Activated CD4-positive, alpha-beta memory T cell treated with anti-CD3 and anti-CD28 coated beads, Interleukin-2, amount 10 ng/mL, durations not matched to agents 7 days and 5 days (primary cell): ENCODE measurements at regions not wholly inside any gene's neighbourhood (a gene's known extent, or its start where the extent isn't known, plus 50 kb on each side); places are given as distances from the start of the nearest gene placed in this dataset.

Source experiments
- CTCF ChIA-PET: fragments of 350-600 bp; sonication (Branson Sonifier 250); formaldehyde crosslinking; loops from one replicate; lab custom pipeline; 2021; ENCODE audit warnings: antibody characterized with exemption, inconsistent platforms; lab: Charles Lee
- POLR2A ChIA-PET: fragments of 350-600 bp; sonication (Branson Sonifier 250); formaldehyde crosslinking; loops from one replicate; lab custom pipeline; 2021; ENCODE audit warnings: antibody characterized with exemption; lab: Charles Lee
- DNase-seq: peaks from one replicate; pipeline ENCODE4 v3.0.0-alpha.2; 2020
- H3K27ac Mint-ChIP-seq: one replicate; pipeline ENCODE4 v1.8.0; 2021; ENCODE audit warnings: mild to moderate bottlenecking, mixed read lengths
- H3K27me3 Mint-ChIP-seq: one replicate; pipeline ENCODE4 v1.8.0; 2021; ENCODE audit warnings: mixed read lengths
- H3K36me3 Mint-ChIP-seq: one replicate; pipeline ENCODE4 v1.8.0; 2021; ENCODE audit warnings: low read depth, mixed read lengths
- H3K4me1 Mint-ChIP-seq: one replicate; pipeline ENCODE4 v1.8.0; 2021; ENCODE audit warnings: mixed read lengths
- H3K4me3 Mint-ChIP-seq: one replicate; pipeline ENCODE4 v1.8.0; 2021; ENCODE audit warnings: mild to moderate bottlenecking, mixed read lengths
- H3K9me3 Mint-ChIP-seq: one replicate; pipeline ENCODE4 v1.8.0; 2021; ENCODE audit warnings: mixed read lengths

DNA sequence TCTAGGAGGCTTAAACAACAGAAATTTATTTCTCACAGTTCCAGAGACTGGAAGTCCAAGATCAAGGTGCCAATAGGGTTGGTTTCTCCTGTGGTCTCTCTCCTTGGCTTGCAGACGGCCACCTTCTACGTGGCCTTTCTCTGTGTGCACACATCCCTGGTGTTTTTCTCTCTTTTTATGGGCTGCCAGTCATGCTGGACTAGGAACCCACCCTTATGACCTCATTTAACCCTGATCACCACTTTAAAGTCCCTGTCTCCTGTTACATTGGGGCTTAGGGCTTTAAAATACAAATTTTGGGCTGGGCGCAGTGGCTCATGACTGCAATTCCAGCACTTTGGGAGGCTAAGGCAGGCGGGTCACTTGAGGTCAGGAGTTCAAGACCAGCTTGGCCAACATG, 157.1 kb downstream of the TLE1 start:
- peaks cover 3% of the 10 kb centered on the region for H3K9me3 Mint-ChIP-seq
- CTCF ChIA-PET: no interaction called here
- H3K4me3 Mint-ChIP-seq: no peak overlapping the region
- H3K4me1 Mint-ChIP-seq: no peaks in the 10 kb centered on the region
- H3K27ac Mint-ChIP-seq: no peak overlapping the region
- H3K27me3 Mint-ChIP-seq: no peaks in the 10 kb centered on the region
- no peaks in the 10 kb centered on the region for H3K36me3 Mint-ChIP-seq
- DNase-seq: no peak
- POLR2A ChIA-PET: no interaction called here

- Mint-ChIP-seq H3K27ac (no peak overlapping the region), H3K36me3 (no peaks in the 10 kb centered on the region), H3K4me3 (no peak overlapping the region), H3K4me1 (no peaks in the 10 kb centered on the region), H3K27me3 (no peaks in the 10 kb centered on the region), H3K9me3 (peaks cover 6% of the 10 kb centered on the region)
- CTCF ChIA-PET: no interaction called here
- DNase-seq: no peak
- POLR2A ChIA-PET: no interaction called here
Measured at GRCh38 chr9:81531511-81531910, 157.8 kb downstream of the TLE1 start.

DNA sequence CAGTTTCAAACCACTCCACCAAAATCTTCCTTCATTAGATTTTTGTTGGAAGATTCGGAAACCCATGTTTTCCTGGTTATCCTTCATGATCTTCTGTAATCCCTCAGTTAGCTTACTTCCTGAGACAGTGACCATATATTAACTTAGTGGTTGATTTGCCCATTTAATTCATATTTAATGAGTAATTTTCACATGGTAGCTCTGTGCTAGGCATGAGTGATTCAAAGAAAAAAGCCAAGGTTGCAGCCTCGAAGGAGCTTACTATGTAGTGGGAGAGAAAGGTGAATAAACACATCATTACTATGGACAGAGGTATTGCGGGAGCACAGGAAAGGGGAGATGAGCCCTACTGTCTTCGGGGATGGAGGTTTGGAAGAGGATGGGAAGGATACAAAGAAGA, 158.5 kb downstream of the TLE1 start:
- no peaks in the 10 kb centered on the region for H3K27me3 Mint-ChIP-seq
- CTCF ChIA-PET: no interaction called here
- POLR2A ChIA-PET: no interaction called here
- H3K9me3 Mint-ChIP-seq: peaks cover 8% of the 10 kb centered on the region
- no peaks in the 10 kb centered on the region for H3K36me3 Mint-ChIP-seq
- no peak overlapping the region for H3K4me3 Mint-ChIP-seq
- no peaks in the 10 kb centered on the region for H3K4me1 Mint-ChIP-seq
- no peak overlapping the region for H3K27ac Mint-ChIP-seq
- DNase-seq: no peak

GRCh38 chr9:81530310-81530810, 159.0 kb downstream of the TLE1 start:
- Mint-ChIP-seq H3K27ac (no peak overlapping the region), H3K9me3 (peaks cover 8% of the 10 kb centered on the region), H3K27me3 (no peaks in the 10 kb centered on the region), H3K4me1 (no peaks in the 10 kb centered on the region), H3K36me3 (no peaks in the 10 kb centered on the region), H3K4me3 (no peak overlapping the region)
- DNase-seq: no peak
- POLR2A ChIA-PET: no interaction called here
- CTCF ChIA-PET: no interaction called here

GRCh38 chr9:81529556-81530193, 159.7 kb downstream of the TLE1 start:
- no peak overlapping the region for H3K4me3 Mint-ChIP-seq
- no peaks in the 10 kb centered on the region for H3K4me1 Mint-ChIP-seq
- ChIA-PET POLR2A (no interaction called here), CTCF (no interaction called here)
- H3K27ac Mint-ChIP-seq: no peak overlapping the region
- no peaks in the 10 kb centered on the region for H3K27me3 Mint-ChIP-seq
- H3K9me3 Mint-ChIP-seq: peaks cover 8% of the 10 kb centered on the region
- no peak for DNase-seq
- no peaks in the 10 kb centered on the region for H3K36me3 Mint-ChIP-seq

DNA sequence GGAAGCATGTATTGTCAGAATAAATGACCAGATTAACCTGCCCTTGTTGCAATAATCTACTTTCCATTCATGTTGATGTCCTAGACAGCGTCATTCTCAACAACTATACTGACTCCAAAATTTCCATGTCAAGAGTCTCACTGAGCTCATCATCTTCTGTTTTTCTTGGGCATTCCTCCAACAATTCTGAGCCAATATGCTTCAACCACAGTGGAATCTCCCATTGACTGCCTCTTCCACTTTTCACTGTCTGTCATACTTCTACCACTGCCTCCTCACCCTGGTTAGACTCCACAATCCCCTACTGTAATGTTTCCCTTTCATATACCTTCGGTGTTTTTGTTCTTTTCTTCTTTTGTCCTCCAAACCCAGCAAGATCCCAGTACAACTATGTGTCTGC, 162.8 kb downstream of the TLE1 start:
- Mint-ChIP-seq H3K27me3 (no peaks in the 10 kb centered on the region), H3K4me3 (no peak overlapping the region), H3K9me3 (peaks cover 8% of the 10 kb centered on the region), H3K4me1 (no peaks in the 10 kb centered on the region), H3K27ac (no peak overlapping the region), H3K36me3 (no peaks in the 10 kb centered on the region)
- ChIA-PET CTCF (no interaction called here), POLR2A (no interaction called here)
- no peak for DNase-seq

DNA sequence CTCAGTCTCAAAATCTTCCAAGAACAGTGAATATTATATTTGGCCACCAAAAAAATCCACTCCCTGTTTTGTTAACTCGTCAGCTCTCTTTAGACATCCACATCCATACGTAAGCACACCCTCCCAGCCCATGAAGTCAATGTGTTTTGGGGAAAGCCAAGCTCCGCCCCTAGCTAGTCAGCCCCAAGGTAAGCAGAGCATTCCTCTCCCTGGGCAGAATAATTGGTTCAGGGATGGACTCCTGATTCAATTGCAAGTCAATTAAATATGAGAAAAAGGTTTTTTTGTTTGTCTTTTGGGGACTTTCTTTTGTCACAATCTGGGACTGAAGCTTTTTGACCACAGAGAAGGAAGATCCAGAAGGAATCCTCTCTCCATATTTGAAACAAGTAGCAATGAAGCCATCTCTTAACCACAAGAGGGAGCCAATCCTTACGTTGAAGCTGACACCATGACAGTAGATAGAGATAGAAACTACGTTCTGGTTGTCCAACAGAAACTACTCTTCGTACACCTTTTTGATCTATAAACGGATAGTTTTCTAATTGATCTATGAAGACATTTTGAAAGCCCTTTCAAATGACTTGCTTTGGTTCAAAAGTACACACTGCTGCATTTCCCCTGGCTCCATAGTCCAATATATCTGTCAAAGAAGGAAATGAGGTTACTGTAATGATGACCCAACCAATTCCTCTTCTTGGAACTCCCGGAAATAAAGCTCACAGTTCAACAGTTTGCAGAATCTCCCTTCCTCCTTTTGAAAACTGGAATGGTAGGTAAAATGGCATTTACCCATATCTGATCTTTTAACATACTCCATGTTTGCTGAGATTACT, 166.4 kb downstream of the TLE1 start:
- H3K4me3 Mint-ChIP-seq: no peak overlapping the region
- ChIA-PET POLR2A (no interaction called here), CTCF (no interaction called here)
- H3K36me3 Mint-ChIP-seq: no peaks in the 10 kb centered on the region
- peaks cover 5% of the 10 kb centered on the region for H3K9me3 Mint-ChIP-seq
- no peaks in the 10 kb centered on the region for H3K27me3 Mint-ChIP-seq
- no peak for DNase-seq
- H3K27ac Mint-ChIP-seq: no peak overlapping the region
- H3K4me1 Mint-ChIP-seq: no peaks in the 10 kb centered on the region

DNA sequence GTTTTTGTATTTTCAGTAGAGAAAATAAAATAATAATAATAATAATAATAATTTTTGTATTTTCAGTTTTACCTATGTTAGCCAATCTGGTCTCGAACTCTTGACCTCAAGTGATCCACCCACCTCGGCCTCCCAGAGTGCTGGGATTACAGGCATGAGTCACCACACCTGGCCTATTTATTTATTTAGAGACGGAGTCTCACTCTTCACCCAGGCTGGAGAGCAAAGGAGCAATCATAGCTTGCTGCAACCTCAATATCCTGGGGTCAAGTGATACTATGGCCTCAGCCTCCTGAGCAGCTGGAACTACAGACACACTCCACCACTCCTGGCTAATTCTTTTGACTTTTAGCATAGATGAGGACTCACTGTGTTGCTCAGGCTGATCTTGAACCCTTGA, 167.5 kb downstream of the TLE1 start:
- CTCF ChIA-PET: no interaction called here
- DNase-seq: no peak
- Mint-ChIP-seq H3K27me3 (no peaks in the 10 kb centered on the region), H3K4me1 (no peaks in the 10 kb centered on the region), H3K27ac (no peak overlapping the region), H3K4me3 (no peak overlapping the region), H3K9me3 (peaks cover 5% of the 10 kb centered on the region), H3K36me3 (no peaks in the 10 kb centered on the region)
- POLR2A ChIA-PET: no interaction called here

DNA sequence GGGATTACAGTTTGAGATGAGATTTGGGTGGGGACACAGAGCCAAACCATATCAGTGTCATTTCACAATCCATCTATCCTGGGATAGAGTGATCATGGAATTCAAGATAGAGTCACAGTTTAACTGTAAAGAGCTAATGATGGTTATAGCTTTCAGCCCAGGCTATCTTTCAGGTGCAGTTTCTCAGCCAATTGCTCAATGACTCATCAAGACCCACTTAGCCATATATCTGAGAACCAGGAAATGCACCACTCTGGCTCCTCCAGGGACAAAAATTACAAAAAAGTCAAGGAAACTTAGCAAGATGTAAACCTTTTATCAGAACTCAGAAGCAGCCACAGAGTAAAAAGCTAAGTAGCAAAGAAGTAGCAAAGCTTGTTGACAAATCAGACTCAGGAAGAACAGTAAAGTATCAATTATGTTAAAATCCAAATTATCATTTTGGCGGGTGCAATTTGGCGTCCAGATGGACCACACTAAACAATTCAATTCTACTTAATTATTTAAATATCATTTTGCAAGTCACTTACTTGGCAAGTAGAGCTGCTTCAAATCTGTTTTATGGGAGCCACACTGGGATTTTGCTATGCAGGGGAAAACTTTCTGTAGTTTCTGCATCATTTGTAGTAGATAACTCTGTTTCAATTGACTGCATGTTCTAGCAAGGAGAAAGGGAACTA, 169.4 kb downstream of the TLE1 start:
- Mint-ChIP-seq H3K4me1 (no peaks in the 10 kb centered on the region), H3K9me3 (peaks cover 3% of the 10 kb centered on the region), H3K27me3 (no peaks in the 10 kb centered on the region), H3K36me3 (no peaks in the 10 kb centered on the region), H3K4me3 (no peak overlapping the region), H3K27ac (no peak overlapping the region)
- ChIA-PET CTCF (no interaction called here), POLR2A (no interaction called here)
- DNase-seq: no peak

GRCh38 chr9:81517954-81518353, 171.4 kb downstream of the TLE1 start:
- ChIA-PET POLR2A (no interaction called here), CTCF (interaction anchor here (0.5 kb wide), 1 partner anchor 587 kb away, joined by 3 read pairs; no protein-coding TSS in a partner anchor)
- H3K36me3 Mint-ChIP-seq: no peaks in the 10 kb centered on the region
- no peaks in the 10 kb centered on the region for H3K27me3 Mint-ChIP-seq
- no peak overlapping the region for H3K27ac Mint-ChIP-seq
- DNase-seq: no peak
- H3K4me3 Mint-ChIP-seq: no peak overlapping the region
- no peaks in the 10 kb centered on the region for H3K4me1 Mint-ChIP-seq
- peaks cover 6% of the 10 kb centered on the region for H3K9me3 Mint-ChIP-seq

DNA sequence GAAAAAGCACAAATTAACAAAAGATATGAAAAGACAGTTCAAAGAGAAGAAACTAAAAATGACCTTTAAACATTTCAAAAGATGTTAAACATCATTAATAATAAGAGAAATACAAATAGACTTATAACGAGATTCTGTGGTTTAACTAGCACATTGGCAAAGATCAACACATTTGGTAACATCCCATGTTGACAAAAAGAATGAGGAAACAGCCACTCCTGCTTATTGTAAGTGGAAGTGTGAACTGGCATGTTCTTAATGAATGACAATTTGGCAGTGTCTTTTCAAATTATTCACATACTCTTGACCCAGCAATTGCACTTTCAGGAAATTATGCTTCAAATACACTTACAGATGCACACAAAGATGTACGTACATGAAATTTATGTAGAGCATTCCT, 176.3 kb downstream of the TLE1 start:
- CTCF ChIA-PET: no interaction called here
- H3K27ac Mint-ChIP-seq: no peak overlapping the region
- no peaks in the 10 kb centered on the region for H3K27me3 Mint-ChIP-seq
- no peak for DNase-seq
- no peaks in the 10 kb centered on the region for H3K4me1 Mint-ChIP-seq
- peaks cover 15% of the 10 kb centered on the region for H3K9me3 Mint-ChIP-seq
- POLR2A ChIA-PET: no interaction called here
- no peaks in the 10 kb centered on the region for H3K36me3 Mint-ChIP-seq
- H3K4me3 Mint-ChIP-seq: no peak overlapping the region

DNA sequence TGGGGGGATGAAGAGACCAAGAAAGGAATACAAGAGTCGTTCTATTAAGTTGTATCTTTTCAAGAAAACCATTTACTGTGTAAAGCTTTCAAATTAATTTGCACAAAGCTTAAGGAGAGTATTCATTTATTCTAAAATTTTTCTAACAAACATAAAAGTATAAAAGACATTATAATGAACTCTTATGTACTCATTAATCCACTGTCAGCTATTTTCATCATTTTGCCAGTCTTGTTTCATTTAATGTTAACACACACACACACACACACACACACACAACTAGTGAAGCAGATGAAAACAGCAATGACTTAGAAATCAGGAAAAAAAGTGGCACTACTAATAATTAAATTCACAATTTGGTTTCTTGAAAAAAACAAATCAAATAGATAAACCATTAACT, 176.7 kb downstream of the TLE1 start:
- Mint-ChIP-seq H3K27ac (no peak overlapping the region), H3K4me3 (no peak overlapping the region), H3K27me3 (no peaks in the 10 kb centered on the region), H3K9me3 (peaks cover 15% of the 10 kb centered on the region), H3K36me3 (no peaks in the 10 kb centered on the region), H3K4me1 (no peaks in the 10 kb centered on the region)
- no peak for DNase-seq
- CTCF ChIA-PET: no interaction called here
- POLR2A ChIA-PET: no interaction called here

- H3K27ac Mint-ChIP-seq: no peak overlapping the region
- DNase-seq: no peak
- ChIA-PET CTCF (no interaction called here), POLR2A (no interaction called here)
- H3K9me3 Mint-ChIP-seq: peaks cover 9% of the 10 kb centered on the region
- no peaks in the 10 kb centered on the region for H3K27me3 Mint-ChIP-seq
- no peaks in the 10 kb centered on the region for H3K4me1 Mint-ChIP-seq
- no peaks in the 10 kb centered on the region for H3K36me3 Mint-ChIP-seq
- no peak overlapping the region for H3K4me3 Mint-ChIP-seq
Measured at GRCh38 chr9:81508476-81508875, 180.9 kb downstream of the TLE1 start.
